GM23338 (cell line): ENCODE measurements at regions not wholly inside any gene's neighbourhood (a gene's known extent, or its start where the extent isn't known, plus 50 kb on each side); places are given as distances from the start of the nearest gene placed in this dataset.

Experiments
- ATAC-seq: fragments of 200-7000 bp; cut with Tn5 transposase; 3 replicates; pipeline ENCODE4 v1.9.1; 2020
- DNase-seq: peaks from one replicate; pipeline ENCODE4 v3.0.0-alpha.2; 2015; ENCODE audit warnings: low spot score
- H2AFZ ChIP-seq: fragments of 200-600 bp; sonication (generic); 2 replicates; pipeline ENCODE4 v1.8.0; 2016; ENCODE audit warnings: antibody characterized with exemption, mild to moderate bottlenecking, moderate library complexity
- H3F3A ChIP-seq: fragments of 200-600 bp; sonication (generic); replicated peaks from 2 replicates; pipeline ENCODE4 v1.8.0; 2017; ENCODE audit warnings: antibody characterized with exemption, mixed run types, low read depth
- H3K27ac ChIP-seq: fragments of 200-600 bp; sonication (generic); 2 replicates; pipeline ENCODE4 v1.6.1; 2016; ENCODE audit warnings: low read depth
- H3K27me3 ChIP-seq: fragments of 200-600 bp; sonication (generic); 2 replicates; pipeline ENCODE4 v1.8.0; 2016; ENCODE audit warnings: mild to moderate bottlenecking, mixed run types, moderate library complexity; ENCODE audit not compliant: insufficient read depth
- H3K36me3 ChIP-seq: fragments of 200-600 bp; sonication (generic); 2 replicates; pipeline ENCODE4 v1.8.0; 2016; ENCODE audit warnings: mild to moderate bottlenecking; ENCODE audit not compliant: insufficient read depth
- H3K4me1 ChIP-seq: fragments of 200-600 bp; sonication (generic); 2 replicates; pipeline ENCODE4 v1.8.0; 2016; ENCODE audit warnings: mild to moderate bottlenecking, moderate library complexity; ENCODE audit not compliant: insufficient read depth
- H3K4me2 ChIP-seq: fragments of 200-600 bp; sonication (generic); 2 replicates; pipeline ENCODE4 v1.7.1; 2017; ENCODE audit warnings: mixed run types
- H3K4me3 ChIP-seq: fragments of 200-600 bp; sonication (generic); 2 replicates; pipeline ENCODE4 v1.6.1; 2016; ENCODE audit warnings: mixed run types
- H3K79me2 ChIP-seq: fragments of 200-600 bp; sonication (generic); replicated peaks from 2 replicates; pipeline ENCODE4 v1.8.0; 2017; ENCODE audit warnings: mild to moderate bottlenecking; ENCODE audit not compliant: insufficient read depth
- H3K9me2 ChIP-seq: fragments of 200-600 bp; sonication (generic); 2 replicates; pipeline ENCODE4 v1.8.0; 2017; ENCODE audit not compliant: insufficient read depth
- H4K20me1 ChIP-seq: fragments of 200-600 bp; sonication (generic); replicated peaks from 2 replicates; pipeline ENCODE4 v1.8.0; 2017; ENCODE audit warnings: mild to moderate bottlenecking; ENCODE audit not compliant: insufficient read depth
- H3K27ac Mint-ChIP-seq: 2 replicates; pipeline ENCODE4 v1.8.0; 2020; ENCODE audit warnings: inconsistent platforms, mild to moderate bottlenecking, moderate library complexity, mixed read lengths
- H3K27me3 Mint-ChIP-seq: 3 replicates; pipeline ENCODE4 v1.8.0; 2022; ENCODE audit warnings: low read depth, mild to moderate bottlenecking, moderate library complexity, mixed read lengths, inconsistent platforms; ENCODE audit not compliant: insufficient read depth, poor library complexity
- H3K36me3 Mint-ChIP-seq: 3 replicates; pipeline ENCODE4 v1.8.0; 2021; ENCODE audit warnings: low read depth, mild to moderate bottlenecking, inconsistent platforms, moderate library complexity, mixed read lengths
- H3K4me1 Mint-ChIP-seq: 3 replicates; pipeline ENCODE4 v1.8.0; 2020; ENCODE audit warnings: mild to moderate bottlenecking, inconsistent platforms, mixed read lengths
- H3K4me3 Mint-ChIP-seq: 3 replicates; pipeline ENCODE4 v1.8.0; 2021; ENCODE audit warnings: moderate library complexity, mild to moderate bottlenecking, inconsistent platforms, mixed read lengths
- H3K9me3 Mint-ChIP-seq: 3 replicates; pipeline ENCODE4 v1.8.0; 2020; ENCODE audit warnings: moderate library complexity, mild to moderate bottlenecking, inconsistent platforms, mixed read lengths
- CREB1 ChIP-seq: fragments of 250-450 bp; sonication (Bioruptor Pico); IDR thresholded peaks from 2 replicates; pipeline ENCODE4 v1.5.0; 2020; ENCODE audit warnings: low read depth, mild to moderate bottlenecking, moderate library complexity
- EZH2 ChIP-seq: fragments of 200-600 bp; sonication (generic); IDR thresholded peaks from one replicate; pipeline ENCODE4 v1.8.0; 2017; ENCODE audit warnings: antibody characterized with exemption, mild to moderate bottlenecking, low read depth; ENCODE audit not compliant: unreplicated experiment
- EZH2phosphoT487 ChIP-seq: fragments of 200-600 bp; sonication (generic); IDR thresholded peaks from one replicate; pipeline ENCODE4 v1.8.1; 2018; ENCODE audit warnings: antibody characterized with exemption; ENCODE audit not compliant: unreplicated experiment
- JUNB ChIP-seq: IDR thresholded peaks from one replicate; pipeline ENCODE4 v1.6.1; 2016; ENCODE audit warnings: antibody characterized with exemption; ENCODE audit not compliant: unreplicated experiment
- NANOG ChIP-seq: IDR thresholded peaks from 2 replicates; pipeline ENCODE4 v1.6.1; 2016; ENCODE audit warnings: antibody characterized with exemption, borderline replicate concordance
- POLR2AphosphoS5 ChIP-seq: IDR thresholded peaks from 2 replicates; pipeline ENCODE4 v1.6.1; 2016; ENCODE audit warnings: antibody characterized with exemption, low read depth
- STAT1 ChIP-seq: IDR thresholded peaks from one replicate; pipeline ENCODE4 v1.6.1; 2016; ENCODE audit warnings: antibody characterized with exemption; ENCODE audit not compliant: unreplicated experiment
- ZNF114 ChIP-seq: fragments of 250-450 bp; sonication (Bioruptor Pico); IDR thresholded peaks from 2 replicates; pipeline ENCODE4 v1.5.0; 2020; ENCODE audit warnings: mild to moderate bottlenecking, moderate library complexity
- ZNF331 ChIP-seq: fragments of 250-450 bp; sonication (Bioruptor Pico); IDR thresholded peaks from 2 replicates; pipeline ENCODE4 v1.5.0; 2020; ENCODE audit warnings: low read depth, mild to moderate bottlenecking, moderate library complexity
- TF ChIP-seq, protein P1 (sequence below): fragments of 250-450 bp; sonication (Bioruptor Pico); IDR thresholded peaks from 2 replicates; pipeline ENCODE4 v1.5.0; 2020; ENCODE audit warnings: mild to moderate bottlenecking, moderate library complexity
- TF ChIP-seq, protein P2 (sequence below): IDR thresholded peaks from 2 replicates; pipeline ENCODE4 v1.6.1; 2016; ENCODE audit warnings: antibody characterized with exemption
- TF ChIP-seq, protein P3 (sequence below), 2 experiments: fragments of 200-600 bp in 1 of 2; sonication (generic) in 1 of 2; conservative IDR thresholded peaks; 2 replicates each; pipeline versions ENCODE4 v1.5.1 to v1.6.1; 2016 to 2017; ENCODE audit warnings: antibody characterized with exemption in 2 of 2, low read depth in 2 of 2, mild to moderate bottlenecking in 2 of 2, moderate library complexity in 1 of 2
- TF ChIP-seq, protein P4 (sequence below): IDR thresholded peaks from one replicate; pipeline ENCODE4 v1.6.1; 2018; ENCODE audit warnings: antibody characterized with exemption; ENCODE audit not compliant: unreplicated experiment

DNA sequence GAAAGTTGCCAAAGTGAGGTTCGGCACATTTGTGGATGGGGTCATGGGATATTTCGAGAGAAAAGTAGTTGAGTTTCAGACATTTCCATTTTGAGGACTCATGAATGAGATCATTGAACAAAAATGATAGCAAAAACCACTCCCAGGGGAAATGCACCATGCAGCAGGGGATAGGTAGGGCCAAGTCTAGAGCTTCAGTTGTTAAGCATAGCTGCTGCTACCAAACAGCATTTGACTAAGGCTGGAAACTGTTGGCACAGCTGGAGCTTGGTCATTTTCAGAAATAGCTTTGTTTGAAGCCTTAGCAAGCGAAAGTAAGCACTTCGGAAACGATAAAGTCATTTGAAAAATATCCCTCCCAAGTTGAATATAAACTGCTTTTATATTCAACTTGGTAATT is 431.8 kb downstream of the SOCS6 start (continued):
- TF ChIP-seq NANOG, result no peak

DNA sequence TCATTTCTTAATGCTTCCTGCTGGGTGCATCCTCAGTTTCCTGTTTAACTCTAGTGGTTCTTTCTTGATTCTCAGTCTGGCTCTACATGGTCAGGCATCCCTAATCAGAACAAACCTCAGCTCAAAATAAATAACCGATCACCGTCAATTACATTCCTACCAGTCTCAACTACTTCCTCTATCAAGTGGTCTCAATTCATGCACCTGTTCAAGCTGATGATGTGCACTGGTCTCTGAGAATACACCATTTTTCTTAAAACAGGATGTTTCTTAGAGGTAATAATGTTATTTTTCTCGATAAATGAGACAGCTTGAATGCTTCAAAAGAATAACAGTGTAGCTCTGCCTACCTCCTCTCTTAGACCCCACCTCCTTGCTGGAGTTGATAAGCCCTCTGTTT is 420.9 kb downstream of the SOCS6 start:
- Mint-ChIP-seq H3K27me3 (peaks cover 13% of the 10 kb centered on the region), H3K4me1 (no peaks in the 10 kb centered on the region), H3K4me3 (no peak overlapping the region), H3K27ac (no peak overlapping the region), H3K36me3 (peaks cover 47% of the 10 kb centered on the region), H3K9me3 (peaks cover 91% of the 10 kb centered on the region)
- no peak overlapping the region for H3K4me2 ChIP-seq
- H3K36me3 ChIP-seq, result peaks cover 7% of the 10 kb centered on the region; the same call in 1 of the 2 replicates
- ATAC-seq (no peak), DNase-seq (no peak)
- H3K4me3 ChIP-seq, result no peak overlapping the region
- no peaks in the 10 kb centered on the region for H4K20me1 ChIP-seq
- no peaks in the 10 kb centered on the region for H3K4me1 ChIP-seq
- no peaks in the 10 kb centered on the region for H3K27me3 ChIP-seq
- no peaks in the 10 kb centered on the region for H3F3A ChIP-seq
- H2AFZ ChIP-seq, result no peak overlapping the region
- TF ChIP-seq, protein P1, sequence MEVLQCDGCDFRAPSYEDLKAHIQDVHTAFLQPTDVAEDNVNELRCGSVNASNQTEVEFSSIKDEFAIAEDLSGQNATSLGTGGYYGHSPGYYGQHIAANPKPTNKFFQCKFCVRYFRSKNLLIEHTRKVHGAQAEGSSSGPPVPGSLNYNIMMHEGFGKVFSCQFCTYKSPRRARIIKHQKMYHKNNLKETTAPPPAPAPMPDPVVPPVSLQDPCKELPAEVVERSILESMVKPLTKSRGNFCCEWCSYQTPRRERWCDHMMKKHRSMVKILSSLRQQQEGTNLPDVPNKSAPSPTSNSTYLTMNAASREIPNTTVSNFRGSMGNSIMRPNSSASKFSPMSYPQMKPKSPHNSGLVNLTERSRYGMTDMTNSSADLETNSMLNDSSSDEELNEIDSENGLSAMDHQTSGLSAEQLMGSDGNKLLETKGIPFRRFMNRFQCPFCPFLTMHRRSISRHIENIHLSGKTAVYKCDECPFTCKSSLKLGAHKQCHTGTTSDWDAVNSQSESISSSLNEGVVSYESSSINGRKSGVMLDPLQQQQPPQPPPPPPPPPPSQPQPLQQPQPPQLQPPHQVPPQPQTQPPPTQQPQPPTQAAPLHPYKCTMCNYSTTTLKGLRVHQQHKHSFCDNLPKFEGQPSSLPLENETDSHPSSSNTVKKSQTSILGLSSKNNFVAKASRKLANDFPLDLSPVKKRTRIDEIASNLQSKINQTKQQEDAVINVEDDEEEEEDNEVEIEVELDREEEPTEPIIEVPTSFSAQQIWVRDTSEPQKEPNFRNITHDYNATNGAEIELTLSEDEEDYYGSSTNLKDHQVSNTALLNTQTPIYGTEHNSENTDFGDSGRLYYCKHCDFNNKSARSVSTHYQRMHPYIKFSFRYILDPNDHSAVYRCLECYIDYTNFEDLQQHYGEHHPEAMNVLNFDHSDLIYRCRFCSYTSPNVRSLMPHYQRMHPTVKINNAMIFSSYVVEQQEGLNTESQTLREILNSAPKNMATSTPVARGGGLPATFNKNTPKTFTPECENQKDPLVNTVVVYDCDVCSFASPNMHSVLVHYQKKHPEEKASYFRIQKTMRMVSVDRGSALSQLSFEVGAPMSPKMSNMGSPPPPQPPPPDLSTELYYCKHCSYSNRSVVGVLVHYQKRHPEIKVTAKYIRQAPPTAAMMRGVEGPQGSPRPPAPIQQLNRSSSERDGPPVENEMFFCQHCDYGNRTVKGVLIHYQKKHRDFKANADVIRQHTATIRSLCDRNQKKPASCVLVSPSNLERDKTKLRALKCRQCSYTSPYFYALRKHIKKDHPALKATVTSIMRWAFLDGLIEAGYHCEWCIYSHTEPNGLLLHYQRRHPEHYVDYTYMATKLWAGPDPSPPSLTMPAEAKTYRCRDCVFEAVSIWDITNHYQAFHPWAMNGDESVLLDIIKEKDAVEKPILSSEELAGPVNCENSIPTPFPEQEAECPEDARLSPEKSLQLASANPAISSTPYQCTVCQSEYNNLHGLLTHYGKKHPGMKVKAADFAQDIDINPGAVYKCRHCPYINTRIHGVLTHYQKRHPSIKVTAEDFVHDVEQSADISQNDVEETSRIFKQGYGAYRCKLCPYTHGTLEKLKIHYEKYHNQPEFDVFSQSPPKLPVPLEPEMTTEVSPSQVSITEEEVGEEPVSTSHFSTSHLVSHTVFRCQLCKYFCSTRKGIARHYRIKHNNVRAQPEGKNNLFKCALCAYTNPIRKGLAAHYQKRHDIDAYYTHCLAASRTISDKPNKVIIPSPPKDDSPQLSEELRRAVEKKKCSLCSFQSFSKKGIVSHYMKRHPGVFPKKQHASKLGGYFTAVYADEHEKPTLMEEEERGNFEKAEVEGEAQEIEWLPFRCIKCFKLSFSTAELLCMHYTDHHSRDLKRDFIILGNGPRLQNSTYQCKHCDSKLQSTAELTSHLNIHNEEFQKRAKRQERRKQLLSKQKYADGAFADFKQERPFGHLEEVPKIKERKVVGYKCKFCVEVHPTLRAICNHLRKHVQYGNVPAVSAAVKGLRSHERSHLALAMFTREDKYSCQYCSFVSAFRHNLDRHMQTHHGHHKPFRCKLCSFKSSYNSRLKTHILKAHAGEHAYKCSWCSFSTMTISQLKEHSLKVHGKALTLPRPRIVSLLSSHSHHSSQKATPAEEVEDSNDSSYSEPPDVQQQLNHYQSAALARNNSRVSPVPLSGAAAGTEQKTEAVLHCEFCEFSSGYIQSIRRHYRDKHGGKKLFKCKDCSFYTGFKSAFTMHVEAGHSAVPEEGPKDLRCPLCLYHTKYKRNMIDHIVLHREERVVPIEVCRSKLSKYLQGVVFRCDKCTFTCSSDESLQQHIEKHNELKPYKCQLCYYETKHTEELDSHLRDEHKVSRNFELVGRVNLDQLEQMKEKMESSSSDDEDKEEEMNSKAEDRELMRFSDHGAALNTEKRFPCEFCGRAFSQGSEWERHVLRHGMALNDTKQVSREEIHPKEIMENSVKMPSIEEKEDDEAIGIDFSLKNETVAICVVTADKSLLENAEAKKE, result no peak
- TF ChIP-seq EZH2 (no peak), EZH2phosphoT487 (no peak), POLR2AphosphoS5 (no peak), ZNF114 (CRISPR knock-in tag) (no peak), JUNB (no peak), CREB1 (no peak), ZNF331 (CRISPR knock-in tag) (no peak), STAT1 (no peak), NANOG (no peak)
- TF ChIP-seq, protein P2, sequence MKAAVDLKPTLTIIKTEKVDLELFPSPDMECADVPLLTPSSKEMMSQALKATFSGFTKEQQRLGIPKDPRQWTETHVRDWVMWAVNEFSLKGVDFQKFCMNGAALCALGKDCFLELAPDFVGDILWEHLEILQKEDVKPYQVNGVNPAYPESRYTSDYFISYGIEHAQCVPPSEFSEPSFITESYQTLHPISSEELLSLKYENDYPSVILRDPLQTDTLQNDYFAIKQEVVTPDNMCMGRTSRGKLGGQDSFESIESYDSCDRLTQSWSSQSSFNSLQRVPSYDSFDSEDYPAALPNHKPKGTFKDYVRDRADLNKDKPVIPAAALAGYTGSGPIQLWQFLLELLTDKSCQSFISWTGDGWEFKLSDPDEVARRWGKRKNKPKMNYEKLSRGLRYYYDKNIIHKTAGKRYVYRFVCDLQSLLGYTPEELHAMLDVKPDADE, result no peak
- TF ChIP-seq, protein P3, sequence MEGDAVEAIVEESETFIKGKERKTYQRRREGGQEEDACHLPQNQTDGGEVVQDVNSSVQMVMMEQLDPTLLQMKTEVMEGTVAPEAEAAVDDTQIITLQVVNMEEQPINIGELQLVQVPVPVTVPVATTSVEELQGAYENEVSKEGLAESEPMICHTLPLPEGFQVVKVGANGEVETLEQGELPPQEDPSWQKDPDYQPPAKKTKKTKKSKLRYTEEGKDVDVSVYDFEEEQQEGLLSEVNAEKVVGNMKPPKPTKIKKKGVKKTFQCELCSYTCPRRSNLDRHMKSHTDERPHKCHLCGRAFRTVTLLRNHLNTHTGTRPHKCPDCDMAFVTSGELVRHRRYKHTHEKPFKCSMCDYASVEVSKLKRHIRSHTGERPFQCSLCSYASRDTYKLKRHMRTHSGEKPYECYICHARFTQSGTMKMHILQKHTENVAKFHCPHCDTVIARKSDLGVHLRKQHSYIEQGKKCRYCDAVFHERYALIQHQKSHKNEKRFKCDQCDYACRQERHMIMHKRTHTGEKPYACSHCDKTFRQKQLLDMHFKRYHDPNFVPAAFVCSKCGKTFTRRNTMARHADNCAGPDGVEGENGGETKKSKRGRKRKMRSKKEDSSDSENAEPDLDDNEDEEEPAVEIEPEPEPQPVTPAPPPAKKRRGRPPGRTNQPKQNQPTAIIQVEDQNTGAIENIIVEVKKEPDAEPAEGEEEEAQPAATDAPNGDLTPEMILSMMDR (conservative IDR thresholded peaks at IDR 0.05; ENCODE audit: low read depth in 2 of 2), result no peak
- TF ChIP-seq, protein P4, sequence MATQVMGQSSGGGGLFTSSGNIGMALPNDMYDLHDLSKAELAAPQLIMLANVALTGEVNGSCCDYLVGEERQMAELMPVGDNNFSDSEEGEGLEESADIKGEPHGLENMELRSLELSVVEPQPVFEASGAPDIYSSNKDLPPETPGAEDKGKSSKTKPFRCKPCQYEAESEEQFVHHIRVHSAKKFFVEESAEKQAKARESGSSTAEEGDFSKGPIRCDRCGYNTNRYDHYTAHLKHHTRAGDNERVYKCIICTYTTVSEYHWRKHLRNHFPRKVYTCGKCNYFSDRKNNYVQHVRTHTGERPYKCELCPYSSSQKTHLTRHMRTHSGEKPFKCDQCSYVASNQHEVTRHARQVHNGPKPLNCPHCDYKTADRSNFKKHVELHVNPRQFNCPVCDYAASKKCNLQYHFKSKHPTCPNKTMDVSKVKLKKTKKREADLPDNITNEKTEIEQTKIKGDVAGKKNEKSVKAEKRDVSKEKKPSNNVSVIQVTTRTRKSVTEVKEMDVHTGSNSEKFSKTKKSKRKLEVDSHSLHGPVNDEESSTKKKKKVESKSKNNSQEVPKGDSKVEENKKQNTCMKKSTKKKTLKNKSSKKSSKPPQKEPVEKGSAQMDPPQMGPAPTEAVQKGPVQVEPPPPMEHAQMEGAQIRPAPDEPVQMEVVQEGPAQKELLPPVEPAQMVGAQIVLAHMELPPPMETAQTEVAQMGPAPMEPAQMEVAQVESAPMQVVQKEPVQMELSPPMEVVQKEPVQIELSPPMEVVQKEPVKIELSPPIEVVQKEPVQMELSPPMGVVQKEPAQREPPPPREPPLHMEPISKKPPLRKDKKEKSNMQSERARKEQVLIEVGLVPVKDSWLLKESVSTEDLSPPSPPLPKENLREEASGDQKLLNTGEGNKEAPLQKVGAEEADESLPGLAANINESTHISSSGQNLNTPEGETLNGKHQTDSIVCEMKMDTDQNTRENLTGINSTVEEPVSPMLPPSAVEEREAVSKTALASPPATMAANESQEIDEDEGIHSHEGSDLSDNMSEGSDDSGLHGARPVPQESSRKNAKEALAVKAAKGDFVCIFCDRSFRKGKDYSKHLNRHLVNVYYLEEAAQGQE, result no peak
- H3K79me2 ChIP-seq, result no peaks in the 10 kb centered on the region
- H3K27ac ChIP-seq, result no peak overlapping the region
- H3K9me2 ChIP-seq, result no peaks in the 10 kb centered on the region
